DMS 273 treated with DMSO at 0.1 percent for 48 hours (cell line): ENCODE measurements at regions not wholly inside any gene's neighbourhood (a gene's known extent, or its start where the extent isn't known, plus 50 kb on each side); places are given as distances from the start of the nearest gene placed in this dataset.

Source experiments
- DNase-seq: peaks from one replicate; lab custom pipeline; 2025; lab: John Stamatoyannopoulos, UW

GRCh38 chr22:48100685-48101417, 1338.4 kb downstream of the TBC1D22A start:
- DNase-seq = no peak

DNA sequence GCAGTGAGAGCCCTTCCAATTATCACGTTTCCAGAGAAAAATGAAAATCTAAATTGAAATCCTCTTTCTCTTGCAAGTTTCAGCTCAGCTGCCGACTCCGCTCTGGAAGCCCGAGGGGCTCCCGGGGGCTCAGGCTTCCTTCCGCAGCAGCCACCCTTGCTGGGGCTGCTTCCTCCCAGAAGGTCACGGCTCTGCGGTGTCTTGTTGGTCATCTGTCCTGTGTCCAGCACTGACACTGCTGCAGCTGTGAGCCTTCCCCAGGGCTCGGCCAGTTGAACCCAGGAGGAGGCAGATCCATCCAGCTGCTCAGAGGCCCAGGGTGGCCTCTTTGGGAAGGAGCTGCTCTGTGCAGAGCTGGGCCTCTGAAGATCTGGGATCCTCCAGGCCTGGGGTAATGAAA, 1337.2 kb downstream of the TBC1D22A start:
- DNase-seq = no peak

DNA sequence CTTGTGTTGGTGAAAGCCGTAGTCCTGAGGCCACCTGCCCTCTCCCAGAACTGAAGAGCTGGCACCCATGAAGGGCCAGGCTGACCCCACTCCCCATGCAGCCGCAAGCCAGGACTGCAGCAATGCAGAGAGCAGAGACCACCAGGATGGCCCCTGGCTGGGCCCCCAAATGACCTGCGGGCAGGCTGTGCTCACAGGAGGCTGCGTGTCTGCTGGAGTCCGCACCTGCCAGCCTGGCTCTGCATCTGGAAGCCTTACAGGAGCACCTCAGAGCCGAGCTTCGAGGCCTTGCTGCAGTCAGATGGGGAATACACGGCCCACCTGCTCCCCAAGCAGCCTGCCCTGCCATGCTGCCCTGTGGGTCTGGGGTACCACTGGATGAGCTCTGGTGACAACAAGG, 1336.8 kb downstream of the TBC1D22A start:
- no peak for DNase-seq

- DNase-seq = no peak
Observed at GRCh38 chr22:48098921-48099245, 1336.4 kb downstream of the TBC1D22A start.

- DNase-seq = no peak
Observed at GRCh38 chr22:48098243-48098920, 1335.9 kb downstream of the TBC1D22A start.

- no peak for DNase-seq
Observed at GRCh38 chr22:48097723-48098122, 1335.3 kb downstream of the TBC1D22A start.

DNA sequence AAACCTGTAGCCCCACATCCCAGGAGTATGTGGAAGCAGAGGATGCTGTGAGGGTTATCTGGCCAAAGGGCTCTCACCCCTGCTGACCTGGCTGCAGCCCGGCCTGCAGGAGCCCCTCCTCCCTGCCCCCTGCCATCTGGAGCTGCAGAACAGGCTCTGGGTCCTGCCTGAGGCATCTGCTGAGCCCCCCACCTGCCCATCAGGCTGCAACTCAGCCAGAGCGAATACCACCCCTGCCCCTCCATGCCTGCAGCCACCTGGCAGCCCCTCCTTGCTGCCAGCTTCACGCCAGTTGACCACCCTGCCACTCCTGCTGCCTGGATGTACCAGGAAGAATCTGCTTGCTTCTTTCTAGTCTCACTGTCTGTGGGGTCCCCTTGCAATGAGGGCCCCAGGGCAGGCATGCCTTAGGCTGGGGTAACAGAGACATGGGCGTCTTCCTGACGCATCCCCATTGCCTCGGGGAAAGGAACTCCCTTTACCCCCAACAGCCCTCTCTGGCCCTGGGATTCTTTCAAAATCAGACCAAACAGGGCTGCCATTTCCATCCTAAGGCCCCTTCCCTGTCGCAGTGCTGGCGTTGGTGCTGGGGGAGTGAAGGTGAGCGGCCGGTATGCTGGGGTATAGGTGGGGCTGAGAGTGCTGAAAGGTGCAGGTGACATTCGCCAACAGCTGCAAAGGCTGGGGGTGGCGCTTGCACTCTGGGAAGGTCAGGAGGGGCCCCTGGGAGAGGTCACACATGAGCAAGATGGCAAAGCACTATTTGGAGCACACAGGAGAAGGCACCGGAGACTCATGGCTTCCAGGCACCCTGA, 1334.6 kb downstream of the TBC1D22A start:
- DNase-seq = no peak

DNA sequence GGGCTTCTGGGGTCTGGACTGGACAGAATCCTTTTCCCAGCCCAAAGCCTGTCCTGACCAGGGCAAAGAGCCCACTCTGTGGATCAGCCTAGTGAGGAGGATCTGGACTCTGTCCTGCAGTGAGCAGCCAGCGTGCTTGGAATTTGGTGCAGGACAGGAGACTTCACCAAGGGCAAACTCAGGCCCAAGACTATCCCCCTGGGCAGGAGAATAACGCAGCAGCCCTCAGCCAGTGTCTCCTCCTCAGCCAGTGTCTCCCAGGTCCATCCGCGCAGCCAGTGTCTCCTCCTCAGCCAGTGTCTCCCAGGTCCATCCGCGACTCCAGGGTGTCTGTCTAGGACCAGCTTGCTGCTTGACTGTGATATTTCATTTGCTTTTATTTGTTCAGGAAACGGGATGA, 1334.0 kb downstream of the TBC1D22A start:
- DNase-seq = no peak

GRCh38 chr22:48093981-48094380, 1331.5 kb downstream of the TBC1D22A start:
- no peak for DNase-seq

GRCh38 chr22:48092866-48093265, 1330.4 kb downstream of the TBC1D22A start:
- DNase-seq = no peak

DNA sequence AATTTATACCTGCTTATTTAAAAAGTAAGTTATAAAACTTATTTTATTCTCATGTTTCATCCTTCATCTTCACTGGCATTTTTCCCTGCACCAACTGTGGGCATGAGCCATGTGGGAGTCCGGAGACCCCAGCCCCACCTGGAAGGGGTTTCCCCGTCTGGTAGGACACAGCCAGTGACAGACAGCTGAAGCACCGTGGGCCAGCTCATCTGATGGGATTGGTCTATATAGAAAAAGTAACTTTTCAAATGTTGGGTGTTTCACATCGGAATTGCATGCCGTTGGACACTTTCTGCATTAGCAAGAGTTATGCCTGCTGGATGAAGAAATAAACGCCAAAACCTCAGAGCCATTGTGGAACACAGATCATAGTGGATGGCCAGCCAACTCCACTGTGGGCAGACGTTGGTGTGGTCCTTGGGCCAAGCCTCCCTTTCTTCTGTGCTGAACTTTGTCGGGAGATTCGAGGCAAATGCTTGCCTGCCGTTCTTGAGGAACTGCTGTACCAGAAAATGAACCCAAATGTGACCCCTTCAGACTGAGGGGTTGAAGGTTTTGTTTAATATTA, 1329.3 kb downstream of the TBC1D22A start:
- no peak for DNase-seq

DNA sequence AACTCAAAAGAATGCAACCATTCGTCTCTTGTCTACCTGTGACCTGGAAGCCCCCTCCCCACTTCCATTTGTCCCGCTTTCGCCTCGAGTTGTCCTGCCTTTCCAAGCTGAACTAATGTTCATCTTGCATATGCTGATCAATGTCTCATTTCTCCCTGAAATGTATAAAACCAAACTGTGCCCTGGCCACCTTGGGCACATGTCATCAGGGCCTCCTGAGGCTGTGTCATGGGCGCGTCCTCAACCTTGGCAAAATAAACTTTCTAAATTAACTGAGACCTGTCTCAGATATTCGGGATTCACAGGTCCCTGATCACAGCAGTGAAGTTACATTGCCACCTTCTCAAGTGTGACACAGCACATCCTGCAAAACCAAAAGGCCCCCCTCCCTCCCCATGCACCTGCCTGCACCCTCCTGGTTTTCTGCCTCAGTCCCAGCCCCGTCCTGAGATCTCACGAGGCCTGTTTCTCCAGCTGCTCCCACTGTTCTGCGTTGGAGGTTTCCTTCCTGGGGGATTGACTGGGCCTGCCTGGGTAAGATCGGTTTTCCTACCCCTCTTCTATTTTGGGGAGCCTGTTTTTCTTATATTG, 1328.7 kb downstream of the TBC1D22A start:
- DNase-seq = no peak

- no peak for DNase-seq
Observed at GRCh38 chr22:48090332-48090672, 1327.9 kb downstream of the TBC1D22A start.

- DNase-seq = no peak
Observed at GRCh38 chr22:48089601-48090331, 1327.3 kb downstream of the TBC1D22A start.

- no peak for DNase-seq
Observed at GRCh38 chr22:48088926-48089536, 1326.6 kb downstream of the TBC1D22A start.

- DNase-seq = no peak
Observed at GRCh38 chr22:48088251-48088650, 1325.8 kb downstream of the TBC1D22A start.

DNA sequence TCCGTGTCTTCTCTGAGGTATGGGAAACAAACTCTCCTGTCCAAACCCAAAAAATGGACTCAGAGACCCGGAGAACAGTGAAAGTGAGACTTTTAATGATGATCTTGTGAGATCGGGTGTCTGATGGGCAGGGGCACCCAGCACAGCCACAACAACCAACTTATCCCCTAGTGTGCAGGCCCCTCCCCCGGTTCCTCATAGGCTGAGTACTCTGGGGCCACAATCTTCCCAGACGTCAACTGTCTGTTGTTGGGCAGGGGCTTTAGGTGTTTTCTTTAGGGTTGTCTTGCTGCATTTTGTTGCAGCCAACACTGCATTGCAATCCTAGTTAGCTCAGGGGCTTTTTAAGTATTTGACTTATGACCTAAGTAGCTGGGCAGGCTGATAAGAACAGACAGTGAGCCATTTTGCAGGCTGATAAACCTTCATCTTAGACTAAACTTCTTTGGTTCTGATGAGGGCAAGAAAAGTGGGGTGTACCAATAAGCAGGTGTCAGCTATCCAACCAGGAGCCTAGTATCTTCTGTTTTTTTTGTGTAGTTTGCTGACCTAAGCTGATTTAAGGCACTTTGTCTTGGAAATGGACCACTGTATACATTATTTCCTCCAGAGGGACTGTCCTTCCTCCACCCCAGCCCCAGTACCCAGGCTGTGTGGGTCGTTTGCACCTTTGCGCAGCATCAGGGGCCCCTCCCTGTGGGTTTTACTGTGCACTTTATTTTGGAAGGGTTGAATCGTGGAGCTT, 1323.6 kb downstream of the TBC1D22A start:
- no peak for DNase-seq

DNA sequence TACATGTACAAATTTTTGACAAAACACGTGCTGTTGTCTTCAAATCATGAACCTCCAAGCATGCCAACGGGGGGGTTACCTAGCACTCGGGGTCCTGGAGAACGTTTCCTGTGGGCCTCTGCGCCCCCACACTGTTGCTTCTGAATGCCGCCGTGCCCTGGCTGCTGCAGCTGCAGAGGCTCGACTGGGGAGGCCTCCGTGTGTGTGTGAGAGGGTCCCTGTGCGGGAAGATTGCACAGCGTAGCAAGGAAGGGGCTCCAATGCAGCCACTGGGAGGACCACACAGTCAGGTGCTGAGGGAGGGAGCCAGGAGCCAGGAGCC, 1322.2 kb downstream of the TBC1D22A start:
- DNase-seq = no peak

DNA sequence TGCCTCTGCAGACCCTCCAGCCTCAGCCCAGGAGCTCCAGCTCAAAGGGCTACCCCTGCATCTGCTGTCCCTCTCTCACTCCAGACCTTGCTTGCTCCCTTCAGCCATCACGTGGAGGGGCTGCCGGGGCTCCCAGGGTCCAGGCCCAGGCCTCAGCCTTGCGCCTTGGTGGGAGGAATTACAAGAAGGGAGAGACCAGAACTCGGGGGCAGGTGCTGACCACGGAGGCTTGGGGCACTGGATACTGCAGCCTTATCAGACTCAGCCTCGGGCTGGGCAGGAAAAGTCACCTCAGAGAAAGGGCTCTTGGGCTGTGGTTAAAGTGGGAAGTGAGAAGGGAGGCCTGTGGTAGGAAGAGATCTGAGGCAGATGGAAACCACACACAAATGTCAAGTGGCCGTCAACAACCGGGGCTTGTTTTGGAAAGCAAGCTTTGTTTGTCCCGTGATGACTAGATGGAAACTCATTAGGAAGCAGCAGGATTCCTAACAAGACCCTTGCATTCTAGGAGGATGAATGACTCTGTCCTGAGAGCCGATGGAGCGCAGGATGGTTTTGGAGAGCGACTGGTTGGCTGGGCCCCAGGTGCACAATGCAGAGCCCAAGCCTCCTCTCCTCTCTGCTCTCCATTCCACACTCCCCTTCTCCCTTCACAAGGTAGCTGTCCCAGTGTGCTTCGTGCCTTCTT, 1321.7 kb downstream of the TBC1D22A start:
- no peak for DNase-seq

GRCh38 chr22:48083502-48083901, 1321.1 kb downstream of the TBC1D22A start:
- no peak for DNase-seq
